GM18909 (cell line): ENCODE measurements at regions not wholly inside any gene's neighbourhood (a gene's known extent, or its start where the extent isn't known, plus 50 kb on each side); places are given as distances from the start of the nearest gene placed in this dataset.
"Not testable (repeated sequence)": the region's sequence is repeated elsewhere in the genome, so short reads cannot be mapped to it uniquely, and the experiment has no call there.

Experiments used
- ATAC-seq: cut with Tn5 transposase; IDR thresholded peaks from one replicate; pipeline ENCODE4 v1.9.1; 2021; ENCODE audit warnings: mild to moderate bottlenecking; ENCODE audit not compliant: unreplicated experiment, poor library complexity

- no peak for ATAC-seq
Measured at GRCh38 chr10:71078454-71079145, 133.8 kb upstream of the UNC5B start.

GRCh38 chr10:71079761-71080380, 132.5 kb upstream of the UNC5B start:
- ATAC-seq: no peak

GRCh38 chr10:71080381-71081228, 131.8 kb upstream of the UNC5B start:
- ATAC-seq: no peak

- no peak for ATAC-seq
Measured at GRCh38 chr10:71081229-71081560, 131.2 kb upstream of the UNC5B start.

- ATAC-seq: no peak
Measured at GRCh38 chr10:71081912-71082311, 130.5 kb upstream of the UNC5B start.

GRCh38 chr10:71082960-71083715, 129.2 kb upstream of the UNC5B start:
- ATAC-seq: no peak

GRCh38 chr10:71083716-71083975, 128.7 kb upstream of the UNC5B start:
- no peak for ATAC-seq

GRCh38 chr10:71084061-71084817, 128.1 kb upstream of the UNC5B start:
- ATAC-seq: no peak

- ATAC-seq: no peak
Measured at GRCh38 chr10:71084818-71085126, 127.6 kb upstream of the UNC5B start.

- no peak for ATAC-seq
Measured at GRCh38 chr10:71085689-71086438, 126.5 kb upstream of the UNC5B start.

GRCh38 chr10:71086439-71087080, 125.8 kb upstream of the UNC5B start:
- ATAC-seq: no peak

- no peak for ATAC-seq
Measured at GRCh38 chr10:71087622-71088021, 124.7 kb upstream of the UNC5B start.

GRCh38 chr10:71088054-71088453, 124.3 kb upstream of the UNC5B start:
- ATAC-seq: no peak

GRCh38 chr10:71088578-71088977, 123.8 kb upstream of the UNC5B start:
- ATAC-seq: not testable (repeated sequence)

GRCh38 chr10:71089162-71089561, 123.2 kb upstream of the UNC5B start:
- no peak for ATAC-seq

- no peak for ATAC-seq
Measured at GRCh38 chr10:71090330-71090729, 122.0 kb upstream of the UNC5B start.

- ATAC-seq: no peak
Measured at GRCh38 chr10:71090801-71091200, 121.6 kb upstream of the UNC5B start.

GRCh38 chr10:71092812-71093401, 119.5 kb upstream of the UNC5B start:
- no peak for ATAC-seq

- no peak for ATAC-seq
Measured at GRCh38 chr10:71093531-71093930, 118.8 kb upstream of the UNC5B start.
